Stomach (tissue), 8 donors: ENCODE measurements at regions not wholly inside any gene's neighbourhood (a gene's known extent, or its start where the extent isn't known, plus 50 kb on each side); places are given as distances from the start of the nearest gene placed in this dataset.

Experiments used
- DNase-seq, 2 donors: peaks; one replicate each; pipeline versions ENCODE4 v3.0.0 to v3.0.0-alpha.2; 2013 to 2019
- H3K27ac ChIP-seq, 5 donors: fragments of 200-600 bp in 4 of 5; sonication (generic) in 4 of 5; one replicate each; pipeline ENCODE4 v1.5.1; 2013 to 2019; ENCODE audit warnings: mild to moderate bottlenecking in 1 of 5, moderate library complexity in 1 of 5
- H3K27me3 ChIP-seq, 3 donors: fragments of 200-600 bp; sonication (generic); one replicate each; pipeline ENCODE4 v1.5.1; 2017 to 2019; ENCODE audit warnings: mixed run types in 1 of 3
- H3K36me3 ChIP-seq, 4 donors: fragments of 200-600 bp; sonication (generic); 1 replicate in 3 of 4; 2 replicates in 1 of 4; pipeline ENCODE4 v1.5.1; 2016 to 2019
- H3K4me1 ChIP-seq, 4 donors: fragments of 200-600 bp; sonication (generic); one replicate each; pipeline ENCODE4 v1.5.1; 2016 to 2019
- H3K4me3 ChIP-seq, 4 donors: fragments of 200-600 bp; sonication (generic) in 3 of 4; one replicate each; pipeline ENCODE4 v1.5.1; 2016 to 2019; ENCODE audit warnings: mild to moderate bottlenecking in 1 of 4
- H3K9me3 ChIP-seq, 4 donors: fragments of 200-600 bp; sonication (generic); one replicate each; pipeline ENCODE4 v1.5.1; 2016 to 2019
- CTCF ChIP-seq, 7 experiments: fragments of 450-650 bp in 4 of 7; fragments of 200-600 bp in 3 of 7; sonication (generic) in 3 of 7; IDR thresholded peaks; one replicate each; pipeline ENCODE4 v1.5.1; 2016 to 2019; ENCODE audit warnings: antibody characterized with exemption in 7 of 7, control low read depth in 2 of 7, mild to moderate bottlenecking in 1 of 7
- EP300 ChIP-seq: sonication (generic); formaldehyde crosslinking; IDR thresholded peaks from one replicate; pipeline ENCODE4 v1.6.1; 2017; ENCODE audit warnings: antibody characterized with exemption
- POLR2A ChIP-seq, 4 donors: fragments of 450-650 bp; IDR thresholded peaks; one replicate each; pipeline ENCODE4 v1.6.1; 2016; ENCODE audit warnings: antibody characterized with exemption in 4 of 4, control low read depth in 2 of 4, mild to moderate bottlenecking in 1 of 4, moderate library complexity in 1 of 4
- POLR2AphosphoS5 ChIP-seq, 3 donors: sonication (generic); formaldehyde crosslinking; IDR thresholded peaks; one replicate each; pipeline ENCODE4 v1.6.1; 2016; ENCODE audit warnings: antibody characterized with exemption in 3 of 3
- WGBS, 5 donors: extraction: QIAGEN DNeasy Blood & Tissue Kit in 3 of 5; methylation state at CpG; one replicate each; pipeline versions ENCODE4 v1.1.5 to v1.1.7; 2013 to 2018; 5-methylcytosine and 5-hydroxymethylcytosine counted together
- intact Hi-C: fragments of 100-400 bp; cut with DNase I; formaldehyde crosslinking; loops from one replicate; pipeline ENCODE4 v1.15.1; 2023; ENCODE audit warnings: low total_unique reads
- donor health status: healthy with polysubstance abuse.
- donor health status: Bipolar disorder and iron deficiency.
- donor health status: healthy.

DNA sequence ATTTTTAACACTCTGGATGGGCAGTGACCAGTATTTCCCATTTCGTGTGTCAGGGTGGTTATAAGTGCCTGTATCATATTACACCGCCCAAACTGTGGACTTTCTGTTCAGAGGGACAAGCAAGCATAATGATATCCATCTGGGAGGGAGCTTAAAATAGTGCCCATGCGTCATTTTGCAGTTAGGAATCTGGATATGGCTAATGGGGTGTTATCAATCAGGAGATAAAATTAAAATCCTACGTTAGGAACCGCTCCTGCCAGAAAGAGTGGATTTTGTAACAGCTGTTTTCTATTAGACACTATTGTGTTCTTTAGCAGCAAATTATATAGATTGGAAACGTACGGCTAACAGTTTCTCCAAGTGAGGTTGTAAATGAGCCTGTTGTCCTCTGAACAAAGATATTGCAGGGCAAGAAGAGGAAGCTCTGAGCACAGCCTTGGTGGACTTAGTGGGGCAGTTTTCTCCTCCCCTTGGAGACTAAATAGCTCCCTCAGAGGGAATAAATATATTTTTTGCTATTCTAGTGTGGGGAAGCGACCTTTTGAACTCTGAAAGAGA lies 160.4 kb downstream of the SPATA31D1 start:
- intact Hi-C loops: no loop called here
- DNase-seq: peak in 1 of 2 donors; percentile 75
- H3K27me3 ChIP-seq: no peaks in the 10 kb centered on the region
- H3K9me3 ChIP-seq: no peaks in the 10 kb centered on the region
- WGBS, 5 donors: 30 to 42% (median 34%) methylated on average over 8 of the region's 8 CpGs
- no peaks in the 10 kb centered on the region for H3K4me1 ChIP-seq
- H3K27ac ChIP-seq: no peak overlapping the region
- no peaks in the 10 kb centered on the region for H3K36me3 ChIP-seq
- H3K4me3 ChIP-seq: no peak overlapping the region
- TF ChIP-seq POLR2A (IDR thresholded peaks at IDR 0.05) (no peak), CTCF (IDR thresholded peaks at IDR 0.05) (no peak), EP300 (no peak), POLR2AphosphoS5 (IDR thresholded peaks at IDR 0.05) (no peak)

DNA sequence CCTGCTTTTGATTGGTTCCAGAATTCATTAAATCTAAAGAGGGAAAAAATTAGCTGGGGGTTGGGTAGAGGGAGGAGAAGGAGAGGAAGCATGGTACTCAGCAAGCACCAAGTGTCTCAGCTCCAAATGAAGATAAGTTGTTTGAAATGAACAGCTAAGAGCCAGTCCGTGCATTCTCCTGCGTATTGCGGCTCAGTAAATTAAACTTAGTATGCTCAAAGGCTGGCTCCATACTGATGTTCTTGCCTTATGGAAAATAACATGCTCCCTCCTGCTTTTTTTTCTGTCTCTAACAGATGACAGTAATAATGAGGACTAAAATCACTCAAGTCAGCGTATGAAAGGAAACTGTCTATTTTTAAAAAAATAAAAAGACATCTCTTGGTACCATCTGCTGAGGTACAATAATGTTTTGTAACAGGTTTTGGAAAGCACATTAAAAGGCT lies 161.0 kb downstream of the SPATA31D1 start:
- no peak for DNase-seq
- Histone ChIP-seq H3K36me3 (no peaks in the 10 kb centered on the region), H3K4me1 (no peaks in the 10 kb centered on the region), H3K27me3 (no peaks in the 10 kb centered on the region), H3K4me3 (no peak overlapping the region), H3K27ac (no peak overlapping the region), H3K9me3 (no peaks in the 10 kb centered on the region)
- intact Hi-C loops: no loop called here
- TF ChIP-seq POLR2AphosphoS5 (IDR thresholded peaks at IDR 0.05) (no peak), EP300 (no peak), POLR2A (IDR thresholded peaks at IDR 0.05) (no peak), CTCF (IDR thresholded peaks at IDR 0.05) (no peak)
- 84 to 95% (median 87%) methylated on average over 4 of the region's 4 CpGs for WGBS, 5 donors

DNA sequence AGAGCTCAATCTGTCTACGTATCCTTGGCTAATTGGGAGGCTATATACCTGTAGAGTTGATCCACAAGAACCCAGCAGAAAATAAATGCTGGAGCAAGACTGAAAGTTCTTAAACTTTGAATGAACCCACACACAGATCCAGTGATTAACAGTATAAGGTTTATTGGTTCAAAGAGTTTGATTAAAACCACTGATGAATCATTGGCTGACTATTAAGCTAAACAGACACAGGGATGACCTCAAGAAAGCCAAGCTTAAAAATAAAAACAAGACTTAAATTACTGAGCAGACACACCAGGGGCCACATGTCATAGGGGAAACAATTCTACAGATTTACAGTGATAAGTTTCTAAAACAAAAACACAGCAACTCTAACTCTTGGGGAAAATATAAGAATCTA lies 163.6 kb downstream of the SPATA31D1 start:
- no peak overlapping the region for H3K27ac ChIP-seq
- WGBS, 5 donors: 97 to 100% (median 98%) methylated on average over 1 of the region's 1 CpG
- H3K4me3 ChIP-seq: no peak overlapping the region
- DNase-seq: no peak
- no peaks in the 10 kb centered on the region for H3K9me3 ChIP-seq
- TF ChIP-seq CTCF (IDR thresholded peaks at IDR 0.05): no peak
- no peak for TF ChIP-seq POLR2A (IDR thresholded peaks at IDR 0.05)
- no peak for TF ChIP-seq EP300
- H3K4me1 ChIP-seq: no peaks in the 10 kb centered on the region
- H3K27me3 ChIP-seq: no peaks in the 10 kb centered on the region
- intact Hi-C loops: no loop called here
- H3K36me3 ChIP-seq: no peaks in the 10 kb centered on the region

DNA sequence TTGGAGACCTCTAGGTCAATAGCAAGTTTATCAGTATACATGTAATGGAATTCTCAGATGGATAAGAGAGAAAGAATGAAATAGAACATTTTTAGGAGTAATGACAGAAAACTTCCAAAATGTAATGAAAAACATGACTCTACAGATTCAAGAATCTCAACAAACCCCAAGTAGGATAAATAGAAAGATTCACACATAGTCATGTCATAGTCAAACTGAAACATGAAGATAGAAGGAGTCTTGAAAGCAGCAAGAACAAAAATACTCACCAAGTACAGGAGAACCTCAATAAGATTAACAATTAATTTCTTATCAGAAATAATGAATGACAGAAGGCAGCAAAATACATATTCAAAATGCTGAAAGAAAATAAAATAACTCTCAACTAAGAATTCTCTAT lies 164.5 kb downstream of the SPATA31D1 start:
- Histone ChIP-seq H3K27me3 (no peaks in the 10 kb centered on the region), H3K4me1 (no peaks in the 10 kb centered on the region), H3K36me3 (no peaks in the 10 kb centered on the region), H3K9me3 (no peaks in the 10 kb centered on the region), H3K4me3 (no peak overlapping the region), H3K27ac (no peak overlapping the region)
- intact Hi-C loops: no loop called here
- DNase-seq: no peak
- no peak for TF ChIP-seq EP300
- no peak for TF ChIP-seq CTCF (IDR thresholded peaks at IDR 0.05)
- TF ChIP-seq POLR2A (IDR thresholded peaks at IDR 0.05): no peak
- TF ChIP-seq POLR2AphosphoS5 (IDR thresholded peaks at IDR 0.05): no peak
